ENCODE measurements at regions not wholly inside any gene's neighbourhood (a gene's known extent, or its start where the extent isn't known, plus 50 kb on each side); places are given as distances from the start of the nearest gene placed in this dataset.

DNA sequence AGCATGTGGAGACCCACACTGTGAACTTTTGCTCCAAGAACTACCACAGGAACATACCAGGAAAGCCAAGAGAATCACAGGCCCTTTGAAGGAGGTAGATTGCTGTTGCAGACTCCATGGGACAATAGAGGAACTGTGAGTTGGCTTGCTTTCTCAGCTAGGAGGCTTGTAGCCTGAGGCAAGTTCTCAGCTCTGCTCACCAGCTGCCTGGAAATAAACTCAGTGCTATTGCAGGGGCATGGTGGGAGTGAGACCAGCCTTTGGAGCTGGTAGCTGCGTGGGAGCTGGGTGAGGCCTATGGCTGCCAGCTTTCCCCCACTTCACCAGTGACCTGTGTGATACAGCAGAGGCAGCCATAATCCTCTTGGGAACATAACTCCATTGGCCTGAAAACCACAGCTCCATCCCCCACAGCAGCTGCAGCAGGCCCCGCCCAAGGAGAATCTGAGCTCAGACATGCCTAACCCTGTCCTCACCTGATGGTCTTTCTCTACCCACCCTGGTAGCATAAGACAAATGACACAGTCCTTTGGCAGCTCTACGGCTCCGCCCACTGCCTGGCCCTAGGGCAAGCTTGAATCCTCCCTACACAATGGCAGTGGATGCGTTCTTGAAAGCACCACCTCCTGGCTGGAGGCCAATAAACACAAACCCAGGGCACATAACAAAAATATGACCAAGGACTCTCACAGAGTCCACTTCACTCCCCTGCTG is 389.5 kb downstream of the KIF4B start:
- TF ChIP-seq, protein P1, sequence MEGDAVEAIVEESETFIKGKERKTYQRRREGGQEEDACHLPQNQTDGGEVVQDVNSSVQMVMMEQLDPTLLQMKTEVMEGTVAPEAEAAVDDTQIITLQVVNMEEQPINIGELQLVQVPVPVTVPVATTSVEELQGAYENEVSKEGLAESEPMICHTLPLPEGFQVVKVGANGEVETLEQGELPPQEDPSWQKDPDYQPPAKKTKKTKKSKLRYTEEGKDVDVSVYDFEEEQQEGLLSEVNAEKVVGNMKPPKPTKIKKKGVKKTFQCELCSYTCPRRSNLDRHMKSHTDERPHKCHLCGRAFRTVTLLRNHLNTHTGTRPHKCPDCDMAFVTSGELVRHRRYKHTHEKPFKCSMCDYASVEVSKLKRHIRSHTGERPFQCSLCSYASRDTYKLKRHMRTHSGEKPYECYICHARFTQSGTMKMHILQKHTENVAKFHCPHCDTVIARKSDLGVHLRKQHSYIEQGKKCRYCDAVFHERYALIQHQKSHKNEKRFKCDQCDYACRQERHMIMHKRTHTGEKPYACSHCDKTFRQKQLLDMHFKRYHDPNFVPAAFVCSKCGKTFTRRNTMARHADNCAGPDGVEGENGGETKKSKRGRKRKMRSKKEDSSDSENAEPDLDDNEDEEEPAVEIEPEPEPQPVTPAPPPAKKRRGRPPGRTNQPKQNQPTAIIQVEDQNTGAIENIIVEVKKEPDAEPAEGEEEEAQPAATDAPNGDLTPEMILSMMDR (IDR thresholded peaks at IDR 0.05; ENCODE audit: low read depth, low read length, missing control alignments) = no peak
- in situ Hi-C loops (cut with HindIII; ENCODE audit: low sequenced_read_pairs) = no loop called here
- H3K4me3 ChIP-seq (ENCODE audit: low read depth, low read length) = no peak overlapping the region
- DNase-seq (ENCODE audit: low read depth) = no peak

DNA sequence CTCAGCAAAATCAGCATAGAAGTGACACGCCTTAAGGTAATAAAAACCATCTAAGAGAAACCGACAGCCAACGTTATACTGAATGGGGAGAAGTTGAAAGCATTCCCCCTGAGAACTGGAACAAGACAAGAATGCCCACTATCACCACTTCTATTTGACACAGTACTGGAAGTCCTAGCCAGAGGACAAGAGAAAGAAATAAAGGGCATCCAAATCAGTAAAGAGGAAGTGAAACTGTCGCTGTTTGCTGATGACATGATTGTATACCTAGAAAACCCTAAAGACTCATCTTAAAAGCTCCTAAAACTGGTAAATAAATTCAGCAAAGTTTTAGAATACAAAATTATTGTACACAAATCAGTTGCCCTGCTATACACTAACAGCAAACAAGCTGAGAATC is 393.3 kb downstream of the KIF4B start:
- in situ Hi-C loops (cut with HindIII; ENCODE audit: low sequenced_read_pairs) = no loop called here
- no peak for DNase-seq (ENCODE audit: low read depth)
- TF ChIP-seq, protein P1 (IDR thresholded peaks at IDR 0.05; ENCODE audit: low read depth, low read length, missing control alignments) = no peak
- no peak overlapping the region for H3K4me3 ChIP-seq (ENCODE audit: low read depth, low read length)

DNA sequence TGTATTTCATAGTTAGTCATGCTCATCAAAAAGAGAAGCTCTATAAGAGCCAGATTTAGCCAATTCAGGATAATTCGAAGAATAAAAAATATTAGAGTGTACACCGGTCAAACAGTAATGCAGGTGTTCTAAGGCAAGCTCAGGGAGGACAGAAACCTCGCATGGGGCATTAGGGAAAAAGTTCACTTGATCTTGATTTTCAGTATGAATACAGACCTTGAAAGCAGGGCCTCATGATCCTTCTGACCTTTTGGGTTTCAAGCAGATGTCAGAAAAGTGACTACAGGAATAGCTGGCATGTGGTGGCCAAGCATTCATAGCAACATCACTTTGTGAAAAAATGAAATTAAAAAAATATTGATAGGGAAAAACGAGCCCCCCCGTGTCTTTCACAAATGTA is 394.9 kb downstream of the KIF4B start:
- in situ Hi-C loops (cut with HindIII; ENCODE audit: low sequenced_read_pairs) = no loop called here
- DNase-seq (ENCODE audit: low read depth) = no peak
- no peak overlapping the region for H3K4me3 ChIP-seq (ENCODE audit: low read depth, low read length)
- TF ChIP-seq, protein P1 (IDR thresholded peaks at IDR 0.05; ENCODE audit: low read depth, low read length, missing control alignments) = no peak

DNA sequence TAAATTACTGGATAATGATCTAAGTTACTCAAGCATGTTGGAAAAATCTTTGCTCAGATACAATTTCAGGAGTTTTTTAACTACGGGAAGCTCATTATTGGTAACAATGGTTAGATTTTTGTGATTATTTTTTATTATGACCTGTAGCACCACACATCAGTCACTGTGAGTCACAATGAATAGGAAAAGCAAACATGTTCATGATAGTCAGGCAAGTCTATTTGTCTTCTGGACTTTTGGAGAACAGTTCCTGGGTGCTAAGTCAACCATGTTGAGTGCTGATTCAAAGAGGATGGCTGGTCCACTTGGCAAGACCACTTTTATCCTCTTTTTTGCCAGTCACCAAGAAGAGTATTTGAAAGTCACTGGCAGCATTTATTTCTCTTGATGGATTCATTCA is 403.2 kb downstream of the KIF4B start:
- TF ChIP-seq, protein P1 (IDR thresholded peaks at IDR 0.05; ENCODE audit: low read depth, low read length, missing control alignments) = no peak
- no peak overlapping the region for H3K4me3 ChIP-seq (ENCODE audit: low read depth, low read length)
- DNase-seq (ENCODE audit: low read depth) = no peak
- in situ Hi-C loops (cut with HindIII; ENCODE audit: low sequenced_read_pairs) = no loop called here

DNA sequence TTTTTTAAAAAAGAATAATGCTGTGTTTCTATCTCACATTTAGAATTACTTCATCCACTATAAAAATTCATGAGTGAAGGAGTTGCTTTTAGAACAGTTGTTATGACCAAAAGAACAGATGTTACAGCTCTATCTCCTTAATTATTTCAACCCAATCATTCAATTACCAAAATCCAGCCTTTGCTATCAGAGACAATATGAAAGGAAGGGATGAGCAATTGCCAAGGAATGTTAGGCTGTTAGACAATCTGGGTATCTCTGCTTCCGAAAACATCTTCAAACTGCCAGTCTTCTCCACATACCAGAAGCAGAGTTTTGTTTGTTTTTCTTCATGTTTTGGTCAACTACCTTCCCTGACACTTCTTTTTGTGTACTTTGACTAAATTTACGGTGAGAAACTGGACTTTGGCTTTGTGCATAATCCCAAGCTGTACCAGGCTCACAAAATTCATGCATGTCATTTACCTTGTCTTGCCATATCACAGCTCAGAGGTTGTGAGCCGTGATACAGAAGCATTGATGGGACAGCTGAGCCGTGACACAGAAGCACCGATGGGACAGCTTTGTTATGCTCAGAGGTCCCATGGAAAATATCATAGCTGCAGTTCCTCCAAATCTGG is 405.5 kb downstream of the KIF4B start:
- in situ Hi-C loops (cut with HindIII; ENCODE audit: low sequenced_read_pairs) = no loop called here
- TF ChIP-seq, protein P1 (IDR thresholded peaks at IDR 0.05; ENCODE audit: low read depth, low read length, missing control alignments) = no peak
- H3K4me3 ChIP-seq (ENCODE audit: low read depth, low read length) = no peak overlapping the region
- DNase-seq (ENCODE audit: low read depth) = no peak

DNA sequence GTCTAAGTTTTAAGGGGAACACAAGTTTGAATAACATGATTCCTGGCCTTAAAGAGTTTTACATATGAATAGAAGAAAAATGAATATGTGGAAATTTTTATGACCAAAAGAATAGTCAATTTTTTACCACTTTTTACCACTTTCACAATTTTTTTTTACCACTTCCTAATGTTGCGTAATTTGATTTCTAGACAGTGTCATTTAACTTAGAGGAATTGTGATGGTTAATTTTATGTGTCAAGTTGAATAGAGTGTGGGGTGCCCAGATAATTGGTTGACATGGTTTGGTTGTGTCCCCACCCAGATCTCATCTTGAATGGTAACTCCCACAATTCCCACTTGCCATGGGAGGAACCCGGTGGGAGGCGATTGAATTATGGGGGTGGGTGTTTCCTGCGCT is 416.6 kb downstream of the KIF4B start:
- no peak for DNase-seq (ENCODE audit: low read depth)
- in situ Hi-C loops (cut with HindIII; ENCODE audit: low sequenced_read_pairs) = no loop called here
- TF ChIP-seq, protein P1 (IDR thresholded peaks at IDR 0.05; ENCODE audit: low read depth, low read length, missing control alignments) = no peak
- no peak overlapping the region for H3K4me3 ChIP-seq (ENCODE audit: low read depth, low read length)
